SH-SY5Y (cell line): ENCODE measurements at regions not wholly inside any gene's neighbourhood (a gene's known extent, or its start where the extent isn't known, plus 50 kb on each side); places are given as distances from the start of the nearest gene placed in this dataset.

Experiments
- GATA2 ChIP-seq: IDR thresholded peaks from 2 replicates; pipeline ENCODE4 v1.6.1; 2011; ENCODE audit warnings: mild to moderate bottlenecking, low read depth, low read length
- GATA3 ChIP-seq: IDR thresholded peaks from 2 replicates; pipeline ENCODE4 v1.6.1; 2011; ENCODE audit warnings: low read depth, mild to moderate bottlenecking, low read length, moderate library complexity

- TF ChIP-seq GATA2 (no peak), GATA3 (no peak)
Measured at GRCh38 chr10:56522166-56522565, 161.1 kb upstream of the ZWINT start.
